GM18858 (cell line): ENCODE measurements at regions not wholly inside any gene's neighbourhood (a gene's known extent, or its start where the extent isn't known, plus 50 kb on each side); places are given as distances from the start of the nearest gene placed in this dataset.

Experiments used
- ATAC-seq: cut with Tn5 transposase; IDR thresholded peaks from one replicate; pipeline ENCODE4 v1.9.1; 2021; ENCODE audit not compliant: unreplicated experiment

DNA sequence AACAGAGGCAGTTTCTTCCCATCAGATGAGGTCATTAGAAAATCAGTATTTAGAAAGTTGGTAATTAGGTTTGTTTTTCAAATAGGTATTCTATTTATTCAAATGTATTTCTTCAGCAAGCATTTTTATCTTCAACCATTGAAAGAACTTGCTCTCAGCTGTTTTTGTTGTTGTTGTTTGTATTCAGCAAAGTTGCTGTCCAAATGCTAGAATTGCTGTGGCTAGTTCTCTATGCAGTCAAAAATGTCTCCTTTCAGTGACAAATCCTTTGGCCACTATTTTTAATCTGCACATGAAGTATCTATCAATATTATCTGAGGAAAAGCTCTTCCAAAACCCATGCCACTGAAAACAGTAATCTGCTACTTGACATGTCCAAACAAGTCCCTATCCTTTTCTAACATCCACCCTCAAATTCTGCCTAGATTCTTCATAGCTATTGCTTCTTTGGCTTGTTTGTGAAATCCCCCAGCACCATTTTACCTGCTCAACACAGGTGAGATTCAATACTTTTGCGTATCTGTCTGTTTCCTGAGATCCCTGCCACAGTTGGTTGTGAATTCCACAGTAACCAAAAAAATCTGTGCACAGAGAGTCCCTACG, 1005.4 kb downstream of the GRIK2 start:
- ATAC-seq, result no peak

DNA sequence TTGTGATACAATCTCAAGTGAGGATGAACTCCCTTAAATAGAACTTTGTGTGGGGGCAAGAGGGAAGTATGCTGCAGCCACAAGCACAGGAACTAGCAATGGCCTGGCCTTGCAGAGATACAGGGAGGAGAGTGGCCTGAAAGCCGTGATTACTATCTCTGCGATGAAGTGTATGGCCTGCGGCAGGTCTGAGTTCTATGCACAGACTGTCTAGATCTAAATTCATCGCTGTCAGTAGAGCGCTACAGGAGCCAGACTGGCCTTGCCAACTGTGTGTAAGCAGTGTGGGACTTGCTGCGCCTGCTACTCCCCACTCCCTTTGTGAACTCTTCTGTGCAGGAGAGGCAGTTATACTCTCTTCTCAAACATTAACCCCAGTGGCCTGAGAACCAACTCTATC, 997.0 kb downstream of the GRIK2 start:
- ATAC-seq, result no peak

DNA sequence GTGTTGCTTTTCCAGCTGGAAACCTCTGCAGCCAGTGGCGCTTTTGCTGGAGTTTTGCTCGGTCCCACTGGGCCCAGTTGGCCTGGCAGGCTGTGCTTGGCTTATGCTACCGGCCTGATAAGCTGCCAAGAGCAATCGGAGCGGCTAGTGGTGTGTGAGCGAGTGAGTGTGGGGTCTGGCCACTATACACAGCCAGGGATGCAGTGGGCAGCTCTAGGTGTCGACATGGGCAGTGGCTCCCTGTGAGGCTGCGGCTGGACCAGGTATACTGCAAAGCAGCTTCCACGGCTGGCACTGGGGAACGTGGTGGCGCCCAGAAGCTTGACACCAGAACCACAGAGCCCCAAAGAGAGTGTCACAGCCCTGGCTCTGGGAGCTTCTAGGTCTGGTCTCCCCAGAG, 996.5 kb downstream of the GRIK2 start:
- ATAC-seq, result no peak

DNA sequence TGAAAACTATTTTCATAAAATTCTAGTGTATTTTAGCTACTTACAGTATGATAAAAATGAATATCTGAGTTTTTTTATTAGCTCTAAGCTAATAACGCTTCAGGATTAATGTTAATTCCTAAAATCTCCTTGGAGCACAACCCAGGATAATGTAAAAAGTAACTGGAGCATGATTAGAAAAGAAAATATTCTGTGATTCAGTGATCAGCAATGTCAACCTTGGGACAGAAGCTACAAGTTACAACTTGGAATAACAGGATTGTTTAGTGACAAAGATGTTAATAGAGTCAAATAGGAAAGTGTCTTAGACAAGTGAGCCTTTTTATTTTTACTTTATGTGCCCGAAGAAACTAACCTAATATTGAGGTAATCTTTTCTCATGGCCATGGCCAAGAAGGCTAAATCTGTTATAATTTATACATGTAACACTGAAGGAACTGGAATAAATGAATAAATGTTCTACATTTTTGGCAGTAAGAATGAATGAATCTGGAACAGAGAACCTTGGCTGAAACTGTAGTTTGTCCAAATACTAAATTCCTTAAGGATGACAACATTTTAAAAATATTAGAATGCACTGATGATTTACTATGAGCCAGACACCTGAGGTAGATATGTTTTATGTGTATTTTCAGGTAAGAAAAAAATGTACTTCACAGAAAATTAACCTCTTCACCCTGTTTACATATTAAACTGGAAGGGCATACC, 994.0 kb downstream of the GRIK2 start:
- no peak for ATAC-seq

DNA sequence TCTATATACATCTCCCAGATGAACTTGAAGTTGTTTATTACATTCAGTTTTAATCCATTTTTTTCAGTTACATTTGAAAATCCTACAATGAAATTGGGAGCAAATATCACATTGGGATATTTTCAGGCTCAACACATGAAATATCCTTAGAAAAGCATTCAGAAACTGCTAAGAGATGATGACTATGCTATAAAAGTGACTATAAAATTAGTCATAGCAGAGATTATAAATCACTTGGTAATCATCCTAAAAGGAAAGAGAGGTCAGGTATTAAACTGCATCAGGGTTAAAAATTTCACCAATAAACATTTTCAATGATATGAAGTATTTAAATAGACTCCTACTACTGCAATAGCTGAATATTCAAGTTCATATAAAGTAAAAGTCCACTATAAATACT, 987.7 kb downstream of the GRIK2 start:
- no peak for ATAC-seq

DNA sequence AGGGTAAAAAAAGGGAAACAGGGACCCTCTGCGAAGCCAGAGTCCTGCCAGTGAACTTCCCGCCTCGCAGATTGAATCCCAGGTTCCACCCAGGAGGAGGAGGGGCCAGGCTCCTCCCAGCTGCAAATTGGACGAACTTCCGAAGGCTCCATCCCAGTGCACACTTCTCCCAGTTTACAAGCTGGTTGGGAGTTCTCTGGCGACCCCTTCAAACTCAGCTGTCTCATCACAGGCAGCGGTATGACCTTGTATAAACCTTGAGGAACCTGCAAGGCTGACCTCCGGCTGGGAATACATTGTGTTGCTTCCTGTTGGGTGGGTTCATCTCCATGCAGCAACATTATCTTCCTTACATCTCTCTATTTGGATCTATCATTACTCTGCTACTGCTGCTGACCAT, 962.7 kb downstream of the GRIK2 start:
- ATAC-seq, result no peak

DNA sequence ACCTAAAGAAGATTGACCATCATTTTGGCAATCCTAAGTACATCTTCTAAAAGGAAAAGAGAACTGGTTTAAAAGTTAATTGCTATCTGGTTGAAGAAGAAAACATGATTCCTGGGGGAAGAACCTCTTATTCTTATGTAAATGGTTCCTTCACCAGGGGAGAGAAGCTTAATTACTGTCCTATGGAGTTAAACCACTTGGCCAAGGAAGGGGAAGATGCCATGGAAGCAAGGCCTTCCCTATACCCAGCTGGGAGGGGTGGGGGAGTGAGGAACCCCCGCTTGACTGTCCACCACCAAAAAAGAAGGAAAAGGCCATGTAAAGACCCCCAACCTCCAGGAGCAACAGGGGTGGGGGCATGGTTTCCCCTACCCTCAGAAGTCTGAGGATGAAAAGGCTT, 962.1 kb downstream of the GRIK2 start:
- ATAC-seq, result no peak

DNA sequence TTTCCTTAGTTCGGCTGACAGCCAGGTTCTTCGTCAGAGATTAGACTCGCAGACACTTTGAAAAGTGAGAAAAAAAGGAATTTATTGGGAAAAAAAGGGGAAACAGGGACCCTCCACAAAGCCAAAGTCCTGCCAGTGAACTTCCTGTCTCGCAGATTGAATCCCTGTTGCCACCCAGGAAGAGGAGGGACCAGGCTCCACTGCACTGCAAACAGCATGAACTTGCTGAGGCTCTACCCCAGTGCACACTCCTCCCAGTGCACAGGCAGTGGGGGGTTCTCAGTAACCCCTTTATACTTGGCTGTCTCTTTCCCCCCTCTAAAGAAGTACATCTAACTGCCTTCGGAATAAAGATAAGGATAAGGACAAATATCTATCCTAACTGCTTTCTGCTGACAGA, 959.0 kb downstream of the GRIK2 start:
- no peak for ATAC-seq

DNA sequence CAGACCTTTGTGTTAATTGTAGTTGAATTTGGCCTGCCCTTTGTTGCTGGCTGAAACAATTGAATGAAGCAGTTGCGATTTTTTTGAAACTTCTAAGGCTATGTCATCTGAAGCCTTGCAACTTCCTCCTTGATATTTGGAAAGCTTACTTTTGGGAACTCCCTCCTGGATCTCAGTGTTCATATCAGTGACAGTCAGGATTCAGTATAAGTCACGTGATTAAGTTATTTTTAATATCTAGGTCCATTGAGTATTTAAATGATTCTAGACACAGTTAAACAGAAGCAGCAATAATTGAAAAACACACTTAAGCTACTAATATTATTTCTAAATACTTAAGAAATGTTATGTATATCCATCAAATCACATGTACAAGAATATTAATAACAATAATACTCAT, 951.3 kb downstream of the GRIK2 start:
- no peak for ATAC-seq

DNA sequence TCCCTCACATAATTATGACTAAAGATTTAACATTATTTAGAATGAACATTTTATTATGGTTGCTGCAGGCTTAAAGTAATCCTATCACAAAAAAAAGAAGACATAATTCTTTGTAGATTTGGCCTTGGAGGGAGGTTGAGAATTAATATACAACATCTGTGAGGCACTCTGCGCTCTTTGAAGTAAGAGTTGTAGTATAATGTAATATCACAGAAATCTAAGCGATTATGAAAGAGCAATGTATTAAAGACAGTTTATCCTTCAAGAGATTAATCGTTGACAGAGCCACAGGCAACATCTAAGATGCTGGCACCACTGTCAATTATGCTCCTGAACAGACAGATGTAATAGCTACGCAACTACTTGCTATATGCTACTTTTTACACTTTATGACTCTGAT, 946.8 kb downstream of the GRIK2 start:
- no peak for ATAC-seq

DNA sequence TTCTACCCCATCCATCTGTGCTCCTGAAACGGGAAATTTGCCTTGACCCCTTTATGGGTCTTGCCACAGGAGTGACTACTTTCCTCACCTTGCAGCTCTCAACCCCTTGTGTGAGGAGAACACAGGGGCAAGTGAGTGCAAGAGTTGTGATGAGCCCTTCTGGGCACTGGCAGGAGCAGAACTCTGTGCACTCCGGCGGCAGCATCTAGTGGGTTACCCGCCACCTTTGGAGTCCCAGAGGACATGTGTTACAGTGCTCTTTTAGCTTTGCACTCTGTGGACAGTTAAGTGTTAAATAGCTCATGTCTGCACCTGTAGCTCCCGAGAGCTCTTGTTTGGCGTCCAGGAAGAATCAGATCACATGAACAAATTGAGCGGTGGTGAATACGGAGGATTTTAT, 940.2 kb downstream of the GRIK2 start:
- no peak for ATAC-seq

DNA sequence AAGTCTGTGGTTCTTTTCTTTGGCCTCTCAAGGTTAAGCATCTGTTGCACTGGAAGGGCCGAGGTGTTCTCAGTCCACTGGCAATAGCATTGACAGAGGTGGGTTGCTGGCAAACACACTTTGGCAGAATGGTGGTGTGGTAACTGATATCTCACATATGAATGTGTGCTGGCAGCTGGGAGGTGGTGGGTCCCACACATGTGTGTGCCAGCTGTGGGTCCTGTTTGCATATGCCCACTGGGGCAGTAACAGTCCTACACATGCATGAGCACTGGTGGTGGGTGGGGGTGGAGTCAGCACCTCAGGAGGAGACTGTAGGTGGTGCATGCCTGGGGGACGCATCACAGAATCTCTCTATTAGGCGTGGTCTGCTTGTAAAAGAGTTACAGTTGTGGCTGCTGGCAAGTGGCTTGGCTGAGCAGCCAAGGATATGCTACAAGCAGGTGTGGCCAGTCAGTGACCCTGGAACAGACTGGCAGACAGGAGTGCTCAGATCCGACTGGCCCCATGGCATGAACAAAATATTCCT, 934.3 kb downstream of the GRIK2 start:
- ATAC-seq, result no peak

DNA sequence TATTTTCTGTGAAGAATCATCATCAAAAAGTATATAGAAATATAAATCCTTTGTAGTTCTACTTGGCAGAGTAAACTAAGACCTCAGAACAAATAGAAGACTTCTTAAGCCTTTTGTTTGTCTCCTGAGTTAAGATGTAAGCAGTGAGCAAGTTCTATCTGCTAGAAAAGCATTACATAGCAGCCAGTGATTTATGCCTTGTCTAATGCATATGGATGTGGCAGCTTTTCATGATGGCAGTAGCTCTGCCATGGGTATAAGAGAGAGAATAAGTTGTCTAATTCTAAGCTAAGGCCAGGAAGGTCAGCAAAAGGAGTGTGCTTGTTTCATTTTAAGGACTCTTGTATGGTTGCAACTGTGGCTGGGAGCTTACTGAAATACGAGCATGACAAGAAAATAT, 920.2 kb downstream of the GRIK2 start:
- ATAC-seq, result no peak

DNA sequence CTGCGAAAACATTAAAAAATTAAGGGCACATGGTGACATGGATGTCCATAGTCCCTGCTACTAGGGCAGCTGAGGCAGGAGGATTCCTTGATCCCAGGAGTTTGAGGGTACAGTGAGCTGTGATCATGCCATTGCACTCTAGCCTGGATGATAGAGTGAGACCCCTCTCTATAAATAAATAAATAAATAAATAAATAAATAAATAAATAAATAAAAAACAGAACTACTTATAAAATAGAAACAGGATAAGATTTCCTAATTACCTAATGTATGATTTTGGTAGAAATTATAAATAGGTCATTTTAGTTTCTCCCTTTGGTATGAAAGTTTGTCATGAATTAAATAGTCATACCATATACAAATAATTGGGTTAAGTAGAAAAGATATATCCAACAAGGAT, 916.2 kb downstream of the GRIK2 start:
- ATAC-seq, result no peak

DNA sequence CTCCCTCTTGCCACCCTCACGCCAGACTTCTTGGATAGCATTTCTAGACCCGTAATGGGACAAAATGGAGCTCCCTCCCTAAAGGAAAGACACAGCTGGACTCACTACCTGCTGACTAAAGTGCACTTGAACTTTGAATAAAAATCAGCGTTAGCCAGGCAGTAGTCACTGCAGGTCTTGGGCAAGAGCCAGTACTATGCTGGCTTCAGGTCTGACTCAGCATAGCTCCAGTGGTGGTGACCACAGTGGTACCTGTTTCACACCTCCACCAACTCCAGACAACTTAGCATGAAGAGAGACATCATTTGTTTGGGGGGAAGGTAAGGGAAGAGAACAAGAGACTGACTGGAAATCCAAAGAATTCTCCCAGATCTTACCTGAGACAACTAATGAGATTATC, 906.8 kb downstream of the GRIK2 start:
- ATAC-seq, result no peak

DNA sequence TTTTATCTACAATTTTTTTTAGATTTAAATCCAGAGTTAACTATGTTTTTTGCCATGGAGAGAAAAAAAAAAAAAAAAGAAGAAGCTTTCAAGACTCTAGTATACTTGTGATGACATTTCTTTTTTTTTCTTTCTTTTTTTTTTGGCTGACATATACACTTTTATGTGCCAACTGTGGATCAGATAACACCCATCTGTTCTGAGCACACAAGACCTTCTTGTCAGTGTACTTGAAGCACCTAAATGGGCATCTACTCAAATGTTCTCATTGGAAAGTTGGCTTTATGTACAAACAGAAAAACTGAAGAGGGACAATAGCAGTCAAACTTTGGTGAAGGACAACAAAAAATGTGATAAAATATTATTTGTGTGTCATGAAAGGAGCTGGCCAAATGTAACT, 904.5 kb downstream of the GRIK2 start:
- ATAC-seq, result no peak
